T-helper 2 cell treated with Interferon-gamma antibody and Interleukin-4, amounts not matched to agents 5 μg/mL and 100 μg/mL, for 36 hours (primary cell): ENCODE measurements at regions not wholly inside any gene's neighbourhood (a gene's known extent, or its start where the extent isn't known, plus 50 kb on each side); places are given as distances from the start of the nearest gene placed in this dataset.
"Not testable (repeated sequence)": the region's sequence is repeated elsewhere in the genome, so short reads cannot be mapped to it uniquely, and the experiment has no call there.

ENCODE experiments used
- DNase-seq: peaks from one replicate; pipeline ENCODE4 v3.0.0; 2021; ENCODE audit warnings: low spot score
- H3K27ac Mint-ChIP-seq: one replicate; pipeline ENCODE4 v1.8.0; 2021; ENCODE audit warnings: mild to moderate bottlenecking, mixed read lengths
- H3K27me3 Mint-ChIP-seq: one replicate; pipeline ENCODE4 v1.8.0; 2021; ENCODE audit warnings: low read depth, mixed read lengths
- H3K36me3 Mint-ChIP-seq: one replicate; pipeline ENCODE4 v1.8.0; 2021; ENCODE audit warnings: low read depth, mixed read lengths
- H3K4me1 Mint-ChIP-seq: one replicate; pipeline ENCODE4 v1.8.0; 2021; ENCODE audit warnings: low read depth, mixed read lengths
- H3K4me3 Mint-ChIP-seq: one replicate; pipeline ENCODE4 v1.8.0; 2022; ENCODE audit warnings: mild to moderate bottlenecking, moderate library complexity, mixed read lengths
- H3K9me3 Mint-ChIP-seq: one replicate; pipeline ENCODE4 v1.8.0; 2021; ENCODE audit warnings: mixed read lengths

DNA sequence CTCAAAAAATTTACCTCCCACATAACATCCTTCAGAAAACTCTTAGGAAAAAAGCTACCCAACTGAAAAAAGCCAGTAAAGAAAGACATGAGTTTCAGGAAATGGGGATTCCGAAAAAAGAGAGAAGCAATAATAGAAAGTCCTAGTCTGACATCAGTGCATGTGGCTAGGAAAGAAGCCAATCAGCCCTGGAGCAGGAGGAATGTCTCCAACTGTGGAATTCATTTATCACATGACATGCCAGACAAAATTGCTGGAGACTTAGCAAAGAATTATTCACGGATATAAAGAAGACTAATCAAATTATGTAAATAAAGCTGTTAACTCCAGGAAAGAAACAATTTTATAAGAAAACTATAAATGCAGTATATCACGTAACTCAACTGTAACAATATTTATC lies 258.9 kb upstream of the RARB start:
- Mint-ChIP-seq H3K4me1 (no peaks in the 10 kb centered on the region), H3K4me3 (no peak overlapping the region), H3K27me3 (no peaks in the 10 kb centered on the region), H3K27ac (no peak overlapping the region), H3K36me3 (no peaks in the 10 kb centered on the region), H3K9me3 (peaks cover 6% of the 10 kb centered on the region)
- DNase-seq, result no peak

DNA sequence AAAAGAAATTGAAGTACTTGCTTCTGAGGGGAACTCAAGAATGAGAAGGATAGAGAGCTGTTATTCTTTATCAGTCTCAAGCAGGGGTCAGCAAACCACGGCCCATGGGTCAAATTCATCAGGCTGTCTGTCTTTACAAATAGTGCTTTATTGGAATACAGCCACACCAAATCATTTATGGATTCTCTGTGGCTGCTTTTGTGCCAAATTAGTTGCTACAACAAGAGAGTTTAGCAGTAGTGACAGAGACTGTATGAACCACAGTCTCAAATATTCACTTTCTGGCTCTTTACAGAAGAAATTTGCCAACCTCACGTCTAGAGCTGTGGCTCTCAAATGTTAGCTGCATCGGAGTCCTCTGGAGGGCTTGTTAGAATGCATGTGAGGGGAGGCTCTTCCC lies 258.0 kb upstream of the RARB start:
- no peak overlapping the region for H3K27ac Mint-ChIP-seq
- no peaks in the 10 kb centered on the region for H3K36me3 Mint-ChIP-seq
- H3K9me3 Mint-ChIP-seq, result peaks cover 8% of the 10 kb centered on the region
- DNase-seq, result no peak
- H3K4me3 Mint-ChIP-seq, result no peak overlapping the region
- H3K27me3 Mint-ChIP-seq, result no peaks in the 10 kb centered on the region
- no peaks in the 10 kb centered on the region for H3K4me1 Mint-ChIP-seq

- no peaks in the 10 kb centered on the region for H3K4me1 Mint-ChIP-seq
- no peak overlapping the region for H3K27ac Mint-ChIP-seq
- H3K4me3 Mint-ChIP-seq, result no peak overlapping the region
Measured at GRCh38 chr3:25171118-25171807, 256.8 kb upstream of the RARB start.

DNA sequence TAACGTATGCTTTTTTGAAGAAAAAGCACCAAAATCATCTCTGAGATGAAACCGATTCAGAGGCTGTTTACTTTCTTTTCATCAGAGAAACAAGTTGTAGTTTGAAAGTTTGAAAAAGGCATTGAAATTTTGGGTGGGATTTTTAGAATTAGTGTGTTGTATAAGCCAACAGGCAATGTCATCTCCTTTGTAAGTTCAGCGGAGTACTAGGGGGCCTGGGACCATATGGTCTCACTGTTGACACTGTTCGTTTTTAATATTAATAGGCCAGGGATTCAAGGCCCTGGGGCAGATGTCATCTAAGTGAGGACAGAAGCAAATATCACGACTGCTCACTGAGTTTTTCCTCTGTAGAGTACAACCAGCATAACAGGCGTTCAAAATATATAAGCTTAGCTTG lies 256.2 kb upstream of the RARB start:
- H3K4me3 Mint-ChIP-seq, result no peak overlapping the region
- H3K27me3 Mint-ChIP-seq, result no peaks in the 10 kb centered on the region
- H3K4me1 Mint-ChIP-seq, result no peaks in the 10 kb centered on the region
- H3K27ac Mint-ChIP-seq, result no peak overlapping the region
- peaks cover 12% of the 10 kb centered on the region for H3K9me3 Mint-ChIP-seq
- DNase-seq, result no peak
- no peaks in the 10 kb centered on the region for H3K36me3 Mint-ChIP-seq

More at GRCh38 chr3:25171118-25171807, 256.8 kb upstream of the RARB start:
- no peak for DNase-seq
- Mint-ChIP-seq H3K27me3 (no peaks in the 10 kb centered on the region), H3K9me3 (peaks cover 12% of the 10 kb centered on the region), H3K36me3 (no peaks in the 10 kb centered on the region)

- Mint-ChIP-seq H3K27me3 (no peaks in the 10 kb centered on the region), H3K9me3 (peaks cover 16% of the 10 kb centered on the region), H3K27ac (no peak overlapping the region), H3K4me3 (no peak overlapping the region), H3K36me3 (no peaks in the 10 kb centered on the region), H3K4me1 (no peaks in the 10 kb centered on the region)
- DNase-seq, result no peak
Measured at GRCh38 chr3:25173606-25174005, 254.5 kb upstream of the RARB start.

DNA sequence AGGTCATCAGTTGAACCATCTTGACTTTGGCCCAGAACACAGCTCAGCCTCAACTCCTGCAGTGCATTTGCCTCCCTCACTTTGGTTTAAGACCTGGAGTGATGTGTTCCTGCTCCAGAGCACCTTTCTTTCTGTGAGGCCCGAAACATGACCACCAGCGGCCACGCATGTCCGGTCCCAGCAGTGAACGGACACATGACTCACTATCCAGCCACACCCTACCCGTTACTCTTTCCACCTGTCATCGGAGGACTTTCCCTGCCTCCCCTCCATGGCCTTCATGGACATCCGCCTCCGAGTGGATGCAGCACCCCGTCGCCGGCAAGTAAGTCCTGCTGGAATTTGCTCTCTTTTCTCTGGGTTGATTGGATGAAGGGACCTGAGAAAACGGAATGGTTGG lies 253.8 kb upstream of the RARB start:
- H3K9me3 Mint-ChIP-seq, result peaks cover 11% of the 10 kb centered on the region
- DNase-seq, result no peak
- no peak overlapping the region for H3K4me3 Mint-ChIP-seq
- H3K27ac Mint-ChIP-seq, result no peak overlapping the region
- H3K36me3 Mint-ChIP-seq, result no peaks in the 10 kb centered on the region
- no peaks in the 10 kb centered on the region for H3K4me1 Mint-ChIP-seq
- H3K27me3 Mint-ChIP-seq, result no peaks in the 10 kb centered on the region

- Mint-ChIP-seq H3K4me3 (no peak overlapping the region), H3K27ac (no peak overlapping the region), H3K36me3 (no peaks in the 10 kb centered on the region), H3K9me3 (peaks cover 15% of the 10 kb centered on the region), H3K4me1 (no peaks in the 10 kb centered on the region), H3K27me3 (no peaks in the 10 kb centered on the region)
- no peak for DNase-seq
Measured at GRCh38 chr3:25177041-25177440, 251.0 kb upstream of the RARB start.

DNA sequence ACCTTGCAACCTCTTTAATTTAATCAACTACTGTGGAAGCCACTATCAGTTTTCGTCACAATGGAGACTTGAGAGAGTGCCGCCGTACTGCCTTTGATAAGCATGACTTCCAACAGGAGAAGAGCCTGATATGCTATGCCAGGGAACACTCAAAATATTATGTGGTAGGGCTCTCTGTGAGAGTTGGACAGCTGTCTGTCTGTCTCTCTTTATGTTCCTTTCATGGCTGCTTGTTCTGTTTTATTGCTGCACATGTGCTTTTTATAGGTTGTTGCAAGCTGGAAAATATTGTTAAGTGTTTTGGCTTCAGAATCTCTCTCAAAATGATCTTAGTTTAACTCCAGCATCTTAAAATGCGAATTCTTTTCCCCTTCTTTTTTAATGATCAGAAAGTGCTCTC lies 249.4 kb upstream of the RARB start:
- no peaks in the 10 kb centered on the region for H3K27me3 Mint-ChIP-seq
- H3K4me1 Mint-ChIP-seq, result no peaks in the 10 kb centered on the region
- H3K27ac Mint-ChIP-seq, result no peak overlapping the region
- no peak overlapping the region for H3K4me3 Mint-ChIP-seq
- DNase-seq, result no peak
- peaks cover 15% of the 10 kb centered on the region for H3K9me3 Mint-ChIP-seq
- H3K36me3 Mint-ChIP-seq, result no peaks in the 10 kb centered on the region

DNA sequence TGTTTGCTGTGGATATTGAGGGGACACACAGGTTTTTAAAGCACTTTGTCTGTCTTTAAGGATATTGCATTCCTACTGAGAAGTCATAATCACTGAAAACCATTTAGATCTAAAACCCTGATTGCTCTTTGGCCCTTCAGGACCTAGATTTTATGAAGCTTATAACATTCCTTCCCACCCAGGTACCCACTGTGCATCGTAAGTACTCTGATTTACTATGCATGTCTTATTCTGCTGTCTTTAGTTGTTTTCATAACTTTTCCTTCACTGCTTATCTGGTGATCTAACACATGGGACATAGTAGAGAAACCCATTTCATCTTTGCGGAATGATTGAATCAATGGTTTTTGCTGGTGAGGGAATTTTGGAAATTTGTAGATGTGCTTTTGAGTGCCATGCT lies 247.0 kb upstream of the RARB start:
- Mint-ChIP-seq H3K27me3 (no peaks in the 10 kb centered on the region), H3K36me3 (no peaks in the 10 kb centered on the region), H3K4me3 (no peak overlapping the region), H3K9me3 (peaks cover 8% of the 10 kb centered on the region), H3K4me1 (no peaks in the 10 kb centered on the region), H3K27ac (no peak overlapping the region)
- DNase-seq, result no peak

DNA sequence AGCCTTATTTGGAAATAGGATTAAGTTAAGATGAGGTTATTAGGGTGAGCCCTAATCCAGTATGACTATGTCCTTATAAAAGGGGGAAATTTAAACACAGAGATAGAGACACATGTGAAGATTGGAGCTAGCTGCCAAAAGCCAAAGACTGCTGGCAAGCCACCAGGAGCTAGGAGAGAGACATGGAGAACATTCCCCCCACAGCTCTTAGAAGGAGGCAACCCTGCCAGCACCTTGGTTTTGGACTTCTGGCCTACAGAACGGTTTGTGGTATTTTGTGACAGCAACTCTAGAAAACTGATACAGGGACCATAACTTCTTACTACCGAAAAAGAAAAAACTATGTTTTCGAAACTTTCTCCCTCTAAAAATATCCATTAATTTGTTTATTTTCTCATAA lies 245.3 kb upstream of the RARB start:
- H3K27me3 Mint-ChIP-seq, result no peaks in the 10 kb centered on the region
- no peak overlapping the region for H3K4me3 Mint-ChIP-seq
- DNase-seq, result no peak
- no peaks in the 10 kb centered on the region for H3K36me3 Mint-ChIP-seq
- H3K27ac Mint-ChIP-seq, result no peak overlapping the region
- H3K4me1 Mint-ChIP-seq, result no peaks in the 10 kb centered on the region
- H3K9me3 Mint-ChIP-seq, result peaks cover 8% of the 10 kb centered on the region

GRCh38 chr3:25184641-25185250 lies 243.3 kb upstream of the RARB start:
- Mint-ChIP-seq H3K27ac (no peak overlapping the region), H3K4me3 (no peak overlapping the region), H3K4me1 (no peaks in the 10 kb centered on the region), H3K9me3 (peaks cover 4% of the 10 kb centered on the region), H3K36me3 (no peaks in the 10 kb centered on the region), H3K27me3 (no peaks in the 10 kb centered on the region)
- no peak for DNase-seq

DNA sequence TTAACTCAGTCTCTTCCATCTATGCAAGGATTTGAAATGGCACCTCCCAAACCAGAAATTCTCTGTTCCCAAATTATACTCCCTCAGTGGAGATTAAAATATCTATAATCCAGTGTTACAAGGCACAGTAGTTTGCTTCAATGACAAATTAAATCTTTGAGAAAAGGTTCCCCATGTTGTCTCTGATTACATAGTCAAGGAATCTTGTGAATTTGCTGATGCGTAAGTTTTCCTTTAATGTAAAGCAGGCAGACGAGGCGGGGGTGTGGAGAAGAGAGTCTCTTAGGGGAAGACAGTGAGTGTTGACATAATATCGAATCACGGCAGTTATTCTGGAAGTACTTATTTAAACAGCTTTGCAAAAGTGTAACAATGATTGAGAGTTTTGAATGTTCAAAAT lies 236.4 kb upstream of the RARB start:
- DNase-seq, result no peak
- Mint-ChIP-seq H3K27ac (no peak overlapping the region), H3K36me3 (no peaks in the 10 kb centered on the region), H3K27me3 (no peaks in the 10 kb centered on the region), H3K4me1 (no peaks in the 10 kb centered on the region), H3K4me3 (no peak overlapping the region), H3K9me3 (peaks cover 12% of the 10 kb centered on the region)

- H3K36me3 Mint-ChIP-seq, H3K27ac Mint-ChIP-seq, H3K4me3 Mint-ChIP-seq, H3K27me3 Mint-ChIP-seq, H3K4me1 Mint-ChIP-seq, DNase-seq: not testable (repeated sequence)
- peaks cover 47% of the 10 kb centered on the region for H3K9me3 Mint-ChIP-seq
Measured at GRCh38 chr3:25199567-25199966, 228.5 kb upstream of the RARB start.

- no peaks in the 10 kb centered on the region for H3K4me1 Mint-ChIP-seq
- peaks cover 18% of the 10 kb centered on the region for H3K9me3 Mint-ChIP-seq
- no peak overlapping the region for H3K4me3 Mint-ChIP-seq
- H3K27ac Mint-ChIP-seq, result no peak overlapping the region
- H3K27me3 Mint-ChIP-seq, result no peaks in the 10 kb centered on the region
- H3K36me3 Mint-ChIP-seq, result no peaks in the 10 kb centered on the region
- DNase-seq, result no peak
Measured at GRCh38 chr3:25212736-25213135, 215.3 kb upstream of the RARB start.

DNA sequence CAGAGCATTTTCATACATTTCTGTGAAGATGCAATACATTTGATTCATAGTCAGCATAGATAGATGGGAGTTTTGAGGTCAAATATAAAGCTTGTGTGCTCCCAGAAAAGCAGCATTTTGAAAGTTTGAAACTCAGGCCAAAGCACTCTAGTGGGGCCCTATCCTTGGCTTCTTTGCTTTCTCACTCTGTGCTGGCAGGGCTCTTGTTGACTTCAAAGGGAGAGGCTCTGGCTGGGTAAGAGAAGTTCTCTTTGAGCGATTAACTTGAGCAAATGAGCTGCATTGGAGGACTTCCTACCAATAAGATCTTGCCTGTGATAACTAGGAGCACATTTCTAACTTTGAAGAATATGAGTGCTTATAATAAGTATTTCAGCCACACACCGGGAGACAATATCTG lies 214.0 kb upstream of the RARB start:
- Mint-ChIP-seq H3K27me3 (no peaks in the 10 kb centered on the region), H3K9me3 (peaks cover 9% of the 10 kb centered on the region), H3K36me3 (no peaks in the 10 kb centered on the region), H3K4me3 (no peak overlapping the region), H3K27ac (no peak overlapping the region), H3K4me1 (no peaks in the 10 kb centered on the region)
- no peak for DNase-seq
